HEK293 (cell line): ENCODE measurements at regions not wholly inside any gene's neighbourhood (a gene's known extent, or its start where the extent isn't known, plus 50 kb on each side); places are given as distances from the start of the nearest gene placed in this dataset.

Experiments
- CTCF ChIA-PET: fragments of 350-600 bp; formaldehyde crosslinking; extraction: SDS; loops from one replicate; lab custom pipeline; 2021; ENCODE audit warnings: antibody characterized with exemption; lab: Yijun Ruan, JAX
- POLR2A ChIA-PET: fragments of 300-600 bp; formaldehyde crosslinking; extraction: SDS; loops from one replicate; lab custom pipeline; 2020; ENCODE audit warnings: antibody characterized with exemption, inconsistent platforms; lab: Yijun Ruan, JAX
- H3K27ac ChIP-seq: fragments of 200-500 bp; sonication (Bioruptor generic); 2 replicates; pipeline ENCODE4 v1.5.1; 2014; ENCODE audit warnings: low read depth, low read length, control low read depth, inconsistent platforms; ENCODE audit errors: extremely low read depth
- H3K36me3 ChIP-seq, 2 experiments: fragments of 200-500 bp in 1 of 2; sonication (Bioruptor generic) in 1 of 2; 1 replicate in 1 of 2; 2 replicates in 1 of 2; pipeline ENCODE4 v1.5.1; 2014 to 2017; ENCODE audit warnings: inconsistent platforms in 2 of 2, low read length in 2 of 2; ENCODE audit not compliant: control insufficient read depth in 2 of 2, insufficient read depth in 1 of 2
- H3K4me1 ChIP-seq: fragments of 200-500 bp; sonication (Bioruptor generic); 2 replicates; pipeline ENCODE4 v1.5.1; 2014; ENCODE audit warnings: mild to moderate bottlenecking, low read length, inconsistent platforms; ENCODE audit not compliant: control insufficient read depth, insufficient read depth
- H3K4me3 ChIP-seq: 2 replicates; pipeline ENCODE4 v1.5.1; 2011; ENCODE audit warnings: low read depth, mild to moderate bottlenecking, control low read depth, low read length, moderate library complexity
- H3K9me3 ChIP-seq: fragments of 200-500 bp; sonication (Bioruptor generic); 2 replicates; pipeline ENCODE4 v1.5.1; 2014; ENCODE audit warnings: low read depth, low read length, inconsistent platforms; ENCODE audit not compliant: control insufficient read depth, insufficient read depth
- ATF2 ChIP-seq: fragments of 450-650 bp; formaldehyde crosslinking; IDR thresholded peaks from 2 replicates; pipeline ENCODE4 v1.5.1; 2016; ENCODE audit warnings: missing biosample characterization, missing genetic modification characterization, low read depth
- HOXC10 ChIP-seq: sonication (generic); formaldehyde crosslinking; IDR thresholded peaks from 2 replicates; pipeline ENCODE4 v1.8.1; 2023; ENCODE audit warnings: mild to moderate bottlenecking, missing genetic modification reagents
- HOXD13 ChIP-seq: sonication (generic); formaldehyde crosslinking; IDR thresholded peaks from 2 replicates; pipeline ENCODE4 v1.8.0; 2022; ENCODE audit warnings: missing genetic modification reagents, borderline replicate concordance
- OSR2 ChIP-seq: fragments of 450-650 bp; formaldehyde crosslinking; IDR thresholded peaks from 2 replicates; pipeline ENCODE4 v1.5.1; 2016; ENCODE audit warnings: missing biosample characterization, missing genetic modification characterization
- PBX3 ChIP-seq: sonication (generic); formaldehyde crosslinking; IDR thresholded peaks from 2 replicates; pipeline ENCODE4 v1.8.1; 2022; ENCODE audit warnings: mild to moderate bottlenecking, moderate library complexity, missing genetic modification reagents
- PRDM2 ChIP-seq: fragments of 450-650 bp; formaldehyde crosslinking; IDR thresholded peaks from 2 replicates; pipeline ENCODE4 v1.5.1; 2016; ENCODE audit warnings: missing biosample characterization, missing genetic modification characterization, borderline replicate concordance
- SP2 ChIP-seq: fragments of 450-650 bp; formaldehyde crosslinking; IDR thresholded peaks from 2 replicates; pipeline ENCODE4 v1.5.1; 2016; ENCODE audit warnings: missing biosample characterization, missing genetic modification characterization
- ZNF10 ChIP-seq: fragments of 450-650 bp; formaldehyde crosslinking; IDR thresholded peaks from 2 replicates; pipeline ENCODE4 v1.5.1; 2017; ENCODE audit warnings: missing biosample characterization, missing genetic modification characterization
- ZNF112 ChIP-seq: fragments of 450-650 bp; formaldehyde crosslinking; IDR thresholded peaks from 2 replicates; pipeline ENCODE4 v1.5.0; 2017; ENCODE audit warnings: missing biosample characterization, missing genetic modification characterization
- ZNF140 ChIP-seq: fragments of 450-650 bp; formaldehyde crosslinking; IDR thresholded peaks from 2 replicates; pipeline ENCODE4 v1.5.1; 2016; ENCODE audit warnings: missing biosample characterization, missing genetic modification characterization
- ZNF169 ChIP-seq: fragments of 450-650 bp; formaldehyde crosslinking; IDR thresholded peaks from 2 replicates; pipeline ENCODE4 v1.5.1; 2016; ENCODE audit warnings: missing biosample characterization, missing genetic modification characterization
- ZNF324 ChIP-seq: fragments of 450-650 bp; formaldehyde crosslinking; IDR thresholded peaks from 2 replicates; pipeline ENCODE4 v1.5.1; 2016; ENCODE audit warnings: missing biosample characterization, missing genetic modification characterization
- ZNF366 ChIP-seq: fragments of 450-650 bp; formaldehyde crosslinking; conservative IDR thresholded peaks from 2 replicates; pipeline ENCODE4 v1.5.1; 2016; ENCODE audit warnings: missing biosample characterization, missing genetic modification characterization
- ZNF391 ChIP-seq: fragments of 450-650 bp; formaldehyde crosslinking; IDR thresholded peaks from 2 replicates; pipeline ENCODE4 v1.5.1; 2016; ENCODE audit warnings: low read depth, missing biosample characterization, missing genetic modification characterization, borderline replicate concordance
- ZNF544 ChIP-seq: fragments of 450-650 bp; formaldehyde crosslinking; IDR thresholded peaks from 2 replicates; pipeline ENCODE4 v1.5.0; 2017; ENCODE audit warnings: missing biosample characterization, missing genetic modification characterization
- ZNF596 ChIP-seq: fragments of 450-650 bp; IDR thresholded peaks from 2 replicates; pipeline ENCODE4 v1.5.0; 2018; ENCODE audit warnings: missing biosample characterization, mild to moderate bottlenecking, missing genetic modification characterization, moderate library complexity
- ZNF645 ChIP-seq: fragments of 450-650 bp; formaldehyde crosslinking; IDR thresholded peaks from 2 replicates; pipeline ENCODE4; 2016; ENCODE audit warnings: missing biosample characterization, missing genetic modification characterization
- ZNF776 ChIP-seq: fragments of 450-650 bp; formaldehyde crosslinking; IDR thresholded peaks from 2 replicates; pipeline ENCODE4 v1.5.0; 2017; ENCODE audit warnings: missing biosample characterization, missing genetic modification characterization, borderline replicate concordance
- ZNF777 ChIP-seq: fragments of 450-650 bp; formaldehyde crosslinking; IDR thresholded peaks from 2 replicates; pipeline ENCODE4 v1.5.1; 2017; ENCODE audit warnings: missing biosample characterization, missing genetic modification characterization, borderline replicate concordance
- ZNF837 ChIP-seq: fragments of 450-650 bp; formaldehyde crosslinking; IDR thresholded peaks from 2 replicates; pipeline ENCODE4 v1.5.1; 2016; ENCODE audit warnings: missing biosample characterization, missing genetic modification characterization

- Histone ChIP-seq H3K27ac (no peak overlapping the region), H3K4me3 (no peak overlapping the region), H3K4me1 (no peaks in the 10 kb centered on the region), H3K9me3 (no peaks in the 10 kb centered on the region), H3K36me3 (no peaks in the 10 kb centered on the region)
- ChIA-PET CTCF (interaction anchor here (1.1 kb wide), 1 partner anchor 215 kb away, joined by 3 read pairs; no protein-coding TSS in a partner anchor), POLR2A (no interaction called here)
- TF ChIP-seq ZNF324 (tag by site-specific recombination) (no peak), ZNF10 (tag by site-specific recombination) (no peak), ZNF777 (no peak), ZNF645 (tag by site-specific recombination) (no peak), ATF2 (tag by site-specific recombination) (no peak), ZNF837 (tag by site-specific recombination) (no peak), ZNF140 (tag by site-specific recombination) (no peak), ZNF112 (tag by site-specific recombination) (no peak), ZNF169 (tag by site-specific recombination) (no peak), ZNF544 (tag by site-specific recombination) (no peak), SP2 (tag by site-specific recombination) (no peak), PBX3 (CRISPR knock-in tag) (no peak), ZNF776 (tag by site-specific recombination) (no peak), ZNF366 (tag by site-specific recombination) (no peak), PRDM2 (tag by site-specific recombination) (no peak)
These were observed 88.4 kb upstream of the ZMIZ1 start for GRCh38 chr10:78980354-78980753.

- H3K27ac ChIP-seq, result no peak overlapping the region
- TF ChIP-seq HOXC10 (CRISPR knock-in tag) (no peak), ZNF391 (no peak), HOXD13 (no peak), OSR2 (tag by site-specific recombination) (no peak), ZNF596 (tag by site-specific recombination) (no peak)
- H3K36me3 ChIP-seq, result no peaks in the 10 kb centered on the region
- no peaks in the 10 kb centered on the region for H3K9me3 ChIP-seq
- no peak overlapping the region for H3K4me3 ChIP-seq
- ChIA-PET CTCF (interaction anchor here (1.1 kb wide), 1 partner anchor 214 kb away, joined by 3 read pairs; no protein-coding TSS in a partner anchor), POLR2A (no interaction called here)
- no peaks in the 10 kb centered on the region for H3K4me1 ChIP-seq
These were observed 88.0 kb upstream of the ZMIZ1 start for GRCh38 chr10:78980815-78981214.
